ENCODE measurements at regions not wholly inside any gene's neighbourhood (a gene's known extent, or its start where the extent isn't known, plus 50 kb on each side); places are given as distances from the start of the nearest gene placed in this dataset.
"Not testable (repeated sequence)": the region's sequence is repeated elsewhere in the genome, so short reads cannot be mapped to it uniquely, and the experiment has no call there.

DNA sequence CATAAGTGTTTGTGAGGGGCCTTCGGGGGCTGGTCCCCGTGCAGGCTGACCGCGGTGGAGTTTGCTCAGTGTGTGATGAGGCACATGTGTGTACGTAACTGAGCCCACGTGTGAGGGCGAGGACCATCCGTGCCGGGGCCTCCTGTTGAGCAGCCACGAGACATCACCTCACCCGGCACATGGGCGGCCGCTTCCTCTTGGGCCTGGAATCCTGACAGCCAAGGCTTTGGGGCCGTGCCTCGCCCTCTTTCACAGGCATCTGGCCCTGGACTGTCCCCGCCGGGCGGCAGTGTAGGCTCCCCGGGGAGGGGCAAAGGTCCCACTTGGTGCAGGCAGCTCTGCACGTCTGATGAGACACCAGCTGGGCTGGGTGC is 202.3 kb downstream of the DLL1 start:
- H3K9me3 Mint-ChIP-seq = no peaks in the 10 kb centered on the region
- peak; percentile 66 for DNase-seq (ENCODE audit: extremely low spot score, unreplicated experiment)
- no peak overlapping the region for H3K4me3 Mint-ChIP-seq
- peaks cover 12% of the 10 kb centered on the region for H3K27me3 Mint-ChIP-seq
- no peaks in the 10 kb centered on the region for H3K36me3 Mint-ChIP-seq
- no peak overlapping the region for H3K27ac Mint-ChIP-seq
- TF ChIP-seq, protein P1, sequence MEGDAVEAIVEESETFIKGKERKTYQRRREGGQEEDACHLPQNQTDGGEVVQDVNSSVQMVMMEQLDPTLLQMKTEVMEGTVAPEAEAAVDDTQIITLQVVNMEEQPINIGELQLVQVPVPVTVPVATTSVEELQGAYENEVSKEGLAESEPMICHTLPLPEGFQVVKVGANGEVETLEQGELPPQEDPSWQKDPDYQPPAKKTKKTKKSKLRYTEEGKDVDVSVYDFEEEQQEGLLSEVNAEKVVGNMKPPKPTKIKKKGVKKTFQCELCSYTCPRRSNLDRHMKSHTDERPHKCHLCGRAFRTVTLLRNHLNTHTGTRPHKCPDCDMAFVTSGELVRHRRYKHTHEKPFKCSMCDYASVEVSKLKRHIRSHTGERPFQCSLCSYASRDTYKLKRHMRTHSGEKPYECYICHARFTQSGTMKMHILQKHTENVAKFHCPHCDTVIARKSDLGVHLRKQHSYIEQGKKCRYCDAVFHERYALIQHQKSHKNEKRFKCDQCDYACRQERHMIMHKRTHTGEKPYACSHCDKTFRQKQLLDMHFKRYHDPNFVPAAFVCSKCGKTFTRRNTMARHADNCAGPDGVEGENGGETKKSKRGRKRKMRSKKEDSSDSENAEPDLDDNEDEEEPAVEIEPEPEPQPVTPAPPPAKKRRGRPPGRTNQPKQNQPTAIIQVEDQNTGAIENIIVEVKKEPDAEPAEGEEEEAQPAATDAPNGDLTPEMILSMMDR (conservative IDR thresholded peaks at IDR 0.05) = no peak
- peaks cover 4% of the 10 kb centered on the region for H3K4me1 Mint-ChIP-seq (ENCODE audit: unreplicated experiment)

DNA sequence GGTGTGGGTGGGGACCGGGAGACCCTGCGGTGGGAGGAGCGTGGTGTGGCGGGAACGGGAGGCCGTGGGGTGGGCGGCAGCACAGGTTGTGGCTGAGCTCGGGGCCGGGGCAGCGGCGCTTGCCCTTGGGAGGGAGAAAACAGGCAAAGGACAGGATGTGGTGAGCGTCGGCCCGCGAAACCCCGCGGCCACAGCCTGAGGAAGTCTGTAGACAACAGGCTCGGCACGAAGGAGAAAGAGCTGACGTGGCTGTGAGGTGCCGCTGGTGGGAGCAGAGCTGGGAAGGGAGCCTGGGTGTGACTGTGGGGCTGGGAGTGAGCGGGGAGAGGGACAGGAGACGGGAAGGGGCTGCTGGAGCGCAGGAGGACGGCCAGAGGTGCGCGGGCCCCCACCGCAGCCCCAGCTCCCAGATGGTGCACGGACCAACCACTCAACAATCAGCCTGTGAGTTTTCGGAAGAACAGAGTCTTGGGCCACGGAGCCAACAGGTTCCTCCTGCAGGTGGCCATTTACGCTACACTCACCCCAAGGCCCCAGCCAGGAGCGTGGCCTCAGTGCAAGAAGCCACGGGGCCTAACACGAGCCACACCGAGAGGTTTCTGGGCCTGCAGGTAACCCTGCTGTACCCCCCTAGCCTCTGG is 202.8 kb downstream of the DLL1 start:
- no peak overlapping the region for H3K27ac Mint-ChIP-seq

DNA sequence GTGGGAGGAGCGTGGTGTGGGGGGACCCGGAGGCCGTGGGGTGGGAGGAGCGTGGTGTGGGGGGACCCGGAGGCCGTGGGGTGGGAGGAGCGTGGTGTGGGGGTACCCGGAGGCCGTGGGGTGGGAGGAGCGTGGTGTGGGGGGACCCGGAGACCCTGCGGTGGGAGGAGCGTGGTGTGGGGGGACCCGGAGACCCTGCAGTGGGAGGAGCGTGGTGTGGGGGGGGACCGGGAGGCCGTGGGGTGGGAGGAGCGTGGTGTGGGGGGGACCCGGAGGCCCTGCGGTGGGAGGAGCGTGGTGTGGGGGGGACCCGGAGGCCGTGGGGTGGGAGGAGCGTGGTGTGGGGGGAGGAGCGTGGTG is 203.5 kb downstream of the DLL1 start:
- peak; percentile 70 for DNase-seq (ENCODE audit: extremely low spot score, unreplicated experiment)
- H3K27me3 Mint-ChIP-seq = peaks cover 18% of the 10 kb centered on the region
- H3K9me3 Mint-ChIP-seq; H3K36me3 Mint-ChIP-seq; H3K4me3 Mint-ChIP-seq; H3K27ac Mint-ChIP-seq; H3K4me1 Mint-ChIP-seq (ENCODE audit: unreplicated experiment): not testable (repeated sequence)

More for the DNA sequence above, 202.8 kb downstream of the DLL1 start:
- no peaks in the 10 kb centered on the region for H3K9me3 Mint-ChIP-seq
- H3K4me1 Mint-ChIP-seq (ENCODE audit: unreplicated experiment) = peaks cover 4% of the 10 kb centered on the region
- no peaks in the 10 kb centered on the region for H3K36me3 Mint-ChIP-seq
- TF ChIP-seq, protein P1 (conservative IDR thresholded peaks at IDR 0.05) = no peak
- no peak overlapping the region for H3K4me3 Mint-ChIP-seq
- peak; percentile 51 for DNase-seq (ENCODE audit: extremely low spot score, unreplicated experiment)
- H3K27me3 Mint-ChIP-seq = peaks cover 14% of the 10 kb centered on the region

DNA sequence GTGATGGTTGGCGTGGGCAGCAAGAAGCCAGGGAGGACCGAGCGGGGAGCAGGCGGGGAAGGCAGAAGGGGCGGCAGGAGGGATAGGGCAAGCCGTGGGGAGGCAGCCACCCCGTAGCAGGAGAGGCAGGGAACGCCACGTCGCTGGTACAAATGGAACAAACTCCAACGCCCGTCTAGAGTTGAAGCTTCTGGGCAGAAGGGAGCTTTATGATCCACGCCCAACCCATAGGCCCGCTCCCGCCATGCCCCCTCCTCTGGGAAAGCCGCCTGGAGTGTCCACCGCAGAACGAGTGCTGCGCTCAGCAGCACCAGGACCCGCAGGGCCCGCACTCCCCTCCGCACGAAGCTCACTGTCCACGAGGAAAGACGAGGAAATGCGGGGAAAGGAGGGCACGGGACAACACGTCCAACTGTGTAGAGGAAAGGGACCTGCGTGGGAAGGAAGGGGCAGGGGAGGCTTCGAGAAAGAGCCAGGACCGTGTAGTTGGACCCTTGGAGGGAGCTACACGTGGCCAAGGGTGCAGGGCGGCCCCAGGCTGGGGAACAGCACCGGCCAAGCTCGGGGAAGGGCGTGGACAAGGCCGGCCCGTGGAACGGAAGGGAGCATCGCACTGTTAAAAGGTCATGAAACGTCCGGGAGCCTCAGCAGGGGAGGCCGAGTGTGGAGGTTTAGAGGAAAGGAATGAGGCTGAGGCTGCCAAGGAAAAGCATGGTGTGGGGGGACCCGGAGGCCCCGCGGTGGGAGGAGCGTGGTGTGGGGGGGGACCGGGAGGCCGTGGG is 204.0 kb downstream of the DLL1 start:
- H3K27ac Mint-ChIP-seq = no peak overlapping the region
- no peaks in the 10 kb centered on the region for H3K9me3 Mint-ChIP-seq
- TF ChIP-seq, protein P1 (conservative IDR thresholded peaks at IDR 0.05) = no peak
- peaks cover 7% of the 10 kb centered on the region for H3K4me1 Mint-ChIP-seq (ENCODE audit: unreplicated experiment)
- H3K4me3 Mint-ChIP-seq = no peak overlapping the region
- peak; percentile 64 for DNase-seq (ENCODE audit: extremely low spot score, unreplicated experiment)
- H3K27me3 Mint-ChIP-seq = peaks cover 19% of the 10 kb centered on the region
- H3K36me3 Mint-ChIP-seq = no peaks in the 10 kb centered on the region

DNA sequence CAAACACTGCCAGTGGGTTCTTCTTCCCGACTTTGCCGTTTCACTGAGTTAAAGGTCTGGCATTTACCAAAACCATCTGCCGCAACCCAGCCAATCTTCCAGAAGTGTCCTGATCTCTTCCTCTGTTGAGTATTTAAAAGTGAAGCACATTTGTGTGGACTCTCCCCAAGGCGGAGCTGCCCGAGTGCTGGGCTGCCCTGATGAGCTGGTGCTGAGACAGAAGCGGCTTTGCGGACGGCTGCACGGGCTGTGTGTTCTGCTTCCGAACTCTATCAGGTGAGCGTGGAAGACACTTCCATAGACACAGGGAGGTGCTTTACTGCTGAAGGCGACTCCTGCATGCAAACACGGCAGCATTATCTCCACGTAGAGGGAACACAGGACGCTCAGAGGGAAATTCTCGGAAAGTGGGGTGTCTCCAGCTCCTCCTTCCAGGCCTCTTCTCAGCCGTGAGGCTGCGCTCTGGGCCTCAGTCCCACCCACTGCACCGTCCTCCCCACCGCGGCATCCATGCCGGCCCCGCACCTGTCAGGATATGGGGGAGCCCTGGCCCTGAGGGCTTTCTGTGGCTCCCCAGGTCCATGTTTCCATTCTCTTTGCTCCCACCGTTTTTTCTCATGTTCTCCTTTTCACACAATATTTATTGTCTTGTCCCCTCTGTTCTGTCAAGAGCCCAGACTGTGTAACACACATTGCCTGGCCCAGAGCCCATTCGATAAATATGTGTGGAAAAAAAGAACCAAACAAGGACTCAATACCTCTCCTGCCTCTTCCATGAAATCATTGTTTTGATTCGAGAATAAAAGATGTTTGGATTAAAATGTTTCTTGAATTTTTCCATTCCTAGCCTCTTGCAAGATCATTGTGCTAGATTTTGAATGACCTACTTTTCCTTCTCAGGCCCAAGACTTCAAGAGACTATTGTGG is 205.1 kb downstream of the DLL1 start:
- H3K4me3 Mint-ChIP-seq = no peak overlapping the region
- peaks cover 19% of the 10 kb centered on the region for H3K27me3 Mint-ChIP-seq
- H3K9me3 Mint-ChIP-seq = no peaks in the 10 kb centered on the region
- TF ChIP-seq, protein P1 (conservative IDR thresholded peaks at IDR 0.05) = no peak
- peaks cover 7% of the 10 kb centered on the region for H3K4me1 Mint-ChIP-seq (ENCODE audit: unreplicated experiment)
- H3K27ac Mint-ChIP-seq = no peak overlapping the region
- H3K36me3 Mint-ChIP-seq = no peaks in the 10 kb centered on the region
- no peak for DNase-seq (ENCODE audit: extremely low spot score, unreplicated experiment)

All from type B pancreatic cell (in vitro differentiated cells).